PC-3 (cell line): ENCODE measurements at regions not wholly inside any gene's neighbourhood (a gene's known extent, or its start where the extent isn't known, plus 50 kb on each side); places are given as distances from the start of the nearest gene placed in this dataset.

ENCODE experiments used
- ATAC-seq: fragments of 200-7000 bp; cut with Tn5 transposase; 2 replicates; pipeline ENCODE4 v1.9.1; 2020; ENCODE audit warnings: mild to moderate bottlenecking, moderate library complexity
- BruUV-seq: library from RNA; stranded (reverse); fragments of 400-500 nt; replicated peaks from 2 replicates; lab custom pipeline; 2021; lab: Mats Ljungman, UMichigan
- CTCF ChIA-PET: fragments of 300-600 bp; sonication (Branson Sonifier 250); formaldehyde crosslinking; loops from one replicate; lab custom pipeline; 2022; ENCODE audit warnings: antibody characterized with exemption; lab: Charles Lee
- POLR2A ChIA-PET: fragments of 300-600 bp; sonication (Branson Sonifier 250); formaldehyde crosslinking; loops from one replicate; lab custom pipeline; 2022; ENCODE audit warnings: antibody characterized with exemption; ENCODE audit not compliant: unreplicated experiment; lab: Charles Lee
- DNase-seq: peaks from one replicate; pipeline ENCODE4 v3.0.0-alpha.2; 2015
- H2AFZ ChIP-seq: fragments of 300-600 bp; sonication (generic); 2 replicates; pipeline ENCODE4 v1.6.0; 2016; ENCODE audit warnings: antibody characterized with exemption, low read length
- H3F3A ChIP-seq: fragments of 300-600 bp; sonication (generic); one replicate; pipeline ENCODE4 v1.6.0; 2017; ENCODE audit warnings: antibody characterized with exemption, low read length, control low read depth, mild to moderate bottlenecking; ENCODE audit not compliant: unreplicated experiment
- H3K27ac ChIP-seq: fragments of 300-600 bp; sonication (generic); 2 replicates; pipeline ENCODE4 v1.5.1; 2016; ENCODE audit warnings: mild to moderate bottlenecking, low read length
- H3K27me3 ChIP-seq: fragments of 300-600 bp; sonication (generic); 2 replicates; pipeline ENCODE4 v1.6.1; 2016; ENCODE audit warnings: low read length, mixed read lengths
- H3K36me3 ChIP-seq: fragments of 300-600 bp; sonication (generic); 2 replicates; pipeline ENCODE4 v1.6.1; 2016; ENCODE audit warnings: low read depth, mixed run types, low read length, mixed read lengths
- H3K4me1 ChIP-seq: fragments of 300-600 bp; sonication (generic); 2 replicates; pipeline ENCODE4 v1.5.1; 2016; ENCODE audit warnings: low read length; ENCODE audit not compliant: insufficient read depth
- H3K4me2 ChIP-seq: fragments of 300-600 bp; sonication (generic); 2 replicates; pipeline ENCODE4 v1.6.0; 2016; ENCODE audit warnings: low read length
- H3K4me3 ChIP-seq: fragments of 300-600 bp; sonication (generic); 2 replicates; pipeline ENCODE4 v1.5.1; 2016; ENCODE audit warnings: mild to moderate bottlenecking, low read length, mixed read lengths
- H3K79me2 ChIP-seq: fragments of 300-600 bp; sonication (generic); 2 replicates; pipeline ENCODE4 v1.6.1; 2017; ENCODE audit warnings: low read length, mixed read lengths
- H3K9ac ChIP-seq: fragments of 300-600 bp; sonication (generic); 2 replicates; pipeline ENCODE4 v1.6.0; 2016; ENCODE audit warnings: mild to moderate bottlenecking, low read length
- H3K9me2 ChIP-seq: fragments of 300-600 bp; sonication (generic); replicated peaks from 2 replicates; pipeline ENCODE4 v1.6.1; 2016; ENCODE audit warnings: mixed run types, low read length, mixed read lengths
- H3K9me3 ChIP-seq: fragments of 300-600 bp; sonication (generic); 2 replicates; pipeline ENCODE4 v1.6.1; 2016; ENCODE audit warnings: low read length, mixed read lengths
- H4K20me1 ChIP-seq: fragments of 300-600 bp; sonication (generic); 2 replicates; pipeline ENCODE4 v1.6.1; 2016; ENCODE audit warnings: low read length, mixed read lengths
- CTCF ChIP-seq: fragments of 300-600 bp; sonication (generic); conservative IDR thresholded peaks from 2 replicates; pipeline ENCODE4 v1.5.1; 2017; ENCODE audit warnings: antibody characterized with exemption, low read depth, mild to moderate bottlenecking, low read length
- EZH2 ChIP-seq: fragments of 300-600 bp; sonication (generic); IDR thresholded peaks from one replicate; pipeline ENCODE4 v1.6.1; 2017; ENCODE audit warnings: antibody characterized with exemption, mild to moderate bottlenecking, low read length; ENCODE audit not compliant: unreplicated experiment
- EZH2phosphoT487 ChIP-seq: fragments of 300-600 bp; sonication (generic); IDR thresholded peaks from 2 replicates; pipeline ENCODE4 v1.6.1; 2018; ENCODE audit warnings: mild to moderate bottlenecking, antibody characterized with exemption, low read length, borderline replicate concordance
- intact Hi-C: fragments of 100-400 bp; cut with micrococcal nuclease; formaldehyde crosslinking; loops from 2 replicates; pipeline ENCODE4 v1.9.0; 2023

- CTCF ChIA-PET, result no interaction called here
- Histone ChIP-seq H3K36me3 (no peaks in the 10 kb centered on the region), H2AFZ (no peak overlapping the region), H3K9me2 (no peaks in the 10 kb centered on the region), H4K20me1 (no peaks in the 10 kb centered on the region), H3K27me3 (no peaks in the 10 kb centered on the region), H3K9ac (no peak overlapping the region), H3F3A (no peaks in the 10 kb centered on the region), H3K4me3 (no peak overlapping the region), H3K4me1 (peaks cover 11% of the 10 kb centered on the region), H3K4me2 (no peak overlapping the region), H3K9me3 (no peaks in the 10 kb centered on the region), H3K27ac (no peak overlapping the region), H3K79me2 (no peaks in the 10 kb centered on the region)
- TF ChIP-seq EZH2phosphoT487, result no peak
- TF ChIP-seq CTCF, result no peak
- TF ChIP-seq EZH2, result no peak
- POLR2A ChIA-PET, result no interaction called here
- DNase-seq (no peak), ATAC-seq (no peak)
- BruUV-seq, result no TSS peak
- intact Hi-C loops, result no loop called here
Measured at GRCh38 chr12:69019910-69020309, 86.9 kb upstream of the CPM start.

- Histone ChIP-seq H3K9me3 (no peaks in the 10 kb centered on the region), H3K4me1 (peaks cover 26% of the 10 kb centered on the region), H3K36me3 (no peaks in the 10 kb centered on the region), H3F3A (no peaks in the 10 kb centered on the region), H3K79me2 (no peaks in the 10 kb centered on the region), H3K4me3 (no peak overlapping the region), H3K4me2 (no peak overlapping the region), H3K9ac (no peak overlapping the region), H3K9me2 (no peaks in the 10 kb centered on the region), H4K20me1 (no peaks in the 10 kb centered on the region), H3K27ac (no peak overlapping the region), H2AFZ (no peak overlapping the region), H3K27me3 (no peaks in the 10 kb centered on the region)
- TF ChIP-seq CTCF (no peak), EZH2phosphoT487 (no peak), EZH2 (no peak)
- POLR2A ChIA-PET, result no interaction called here
- CTCF ChIA-PET, result no interaction called here
- ATAC-seq (no peak), DNase-seq (no peak)
- intact Hi-C loops, result no loop called here
- no TSS peak for BruUV-seq
Measured at GRCh38 chr12:69022674-69023073, 89.7 kb upstream of the CPM start.

GRCh38 chr12:69023840-69024239 lies 90.9 kb upstream of the CPM start:
- H3K27ac ChIP-seq, result no peak overlapping the region; the same call in 1 of the 2 replicates
- H3K9ac ChIP-seq, result no peak overlapping the region
- H4K20me1 ChIP-seq, result no peaks in the 10 kb centered on the region
- DNase-seq (no peak), ATAC-seq (no peak)
- H3K4me2 ChIP-seq, result peak overlapping the region; percentile 96; the same call in 1 of the 2 replicates
- no peaks in the 10 kb centered on the region for H3K36me3 ChIP-seq
- intact Hi-C loops, result loop anchor here (2.0 kb wide), 1 partner anchor 29 kb away; no protein-coding TSS in a partner anchor
- TF ChIP-seq CTCF (no peak), EZH2 (no peak), EZH2phosphoT487 (no peak)
- no peaks in the 10 kb centered on the region for H3K9me2 ChIP-seq
- no TSS peak for BruUV-seq
- peaks cover 30% of the 10 kb centered on the region for H3K4me1 ChIP-seq
- H3K79me2 ChIP-seq, result no peaks in the 10 kb centered on the region
- H3K27me3 ChIP-seq, result no peaks in the 10 kb centered on the region
- H2AFZ ChIP-seq, result no peak overlapping the region
- H3K9me3 ChIP-seq, result no peaks in the 10 kb centered on the region
- H3K4me3 ChIP-seq, result no peak overlapping the region
- ChIA-PET POLR2A (no interaction called here), CTCF (interaction anchor here (0.6 kb wide), 2 partner anchors 122 to 363 kb away, joined by 3 to 4 read pairs; no protein-coding TSS in a partner anchor)
- H3F3A ChIP-seq, result no peaks in the 10 kb centered on the region
